Keratinocyte (primary cell): ENCODE measurements at regions not wholly inside any gene's neighbourhood (a gene's known extent, or its start where the extent isn't known, plus 50 kb on each side); places are given as distances from the start of the nearest gene placed in this dataset.
"Not testable (repeated sequence)": the region's sequence is repeated elsewhere in the genome, so short reads cannot be mapped to it uniquely, and the experiment has no call there.

Experiments used
- DNase-seq: peaks from one replicate; pipeline ENCODE4 v3.0.0-alpha.2; 2011; ENCODE audit warnings: low read depth, missing footprints, low spot score
- FAIRE-seq: peaks from 2 replicates; lab custom pipeline; 2011; peaks lifted over from hg19 to GRCh38; lab: Jason Lieb, UNC
- H2AFZ ChIP-seq: 2 replicates; pipeline ENCODE4 v1.6.0; 2012; ENCODE audit warnings: low read length, control low read depth, inconsistent platforms; ENCODE audit not compliant: control insufficient read depth
- H3K27ac ChIP-seq: 2 replicates; pipeline ENCODE4 v1.5.1; 2011; ENCODE audit warnings: low read length; ENCODE audit not compliant: control insufficient read depth, insufficient read depth
- H3K27me3 ChIP-seq: 3 replicates; pipeline ENCODE4 v1.6.0; 2011; ENCODE audit warnings: low read length; ENCODE audit not compliant: control insufficient read depth, insufficient read depth; ENCODE audit errors: extremely low read depth
- H3K36me3 ChIP-seq, 2 experiments: 2 replicates in 1 of 2; 3 replicates in 1 of 2; pipeline ENCODE4 v1.5.1; 2011; ENCODE audit warnings: low read length in 2 of 2, mild to moderate bottlenecking in 1 of 2; ENCODE audit not compliant: control insufficient read depth in 2 of 2, insufficient read depth in 2 of 2; ENCODE audit errors: extremely low read depth in 1 of 2
- H3K4me1 ChIP-seq: 3 replicates; pipeline ENCODE4 v1.5.1; 2011; ENCODE audit warnings: low read length; ENCODE audit not compliant: control insufficient read depth, insufficient read depth; ENCODE audit errors: extremely low read depth
- H3K4me2 ChIP-seq: 3 replicates; pipeline ENCODE4 v1.6.0; 2011; ENCODE audit warnings: low read depth, low read length; ENCODE audit not compliant: control insufficient read depth, insufficient read depth; ENCODE audit errors: extremely low read depth
- H3K4me3 ChIP-seq, 3 experiments: fragments of 200-600 bp in 1 of 3; sonication (generic) in 1 of 3; 2 replicates in 2 of 3; 3 replicates in 1 of 3; pipeline ENCODE4 v1.5.1; 2011 to 2016; ENCODE audit warnings: low read length in 3 of 3, mild to moderate bottlenecking in 3 of 3, control low read depth in 2 of 3, inconsistent platforms in 1 of 3, low read depth in 1 of 3, mixed read lengths in 1 of 3, mixed run types in 1 of 3, moderate library complexity in 1 of 3; ENCODE audit not compliant: control insufficient read depth in 2 of 3, insufficient read depth in 2 of 3; ENCODE audit errors: extremely low read depth in 1 of 3
- H3K79me2 ChIP-seq: 2 replicates; pipeline ENCODE4 v1.6.0; 2012; ENCODE audit warnings: low read length; ENCODE audit not compliant: control insufficient read depth, insufficient read depth
- H3K9ac ChIP-seq: 3 replicates; pipeline ENCODE4 v1.6.0; 2011; ENCODE audit warnings: low read length; ENCODE audit not compliant: control insufficient read depth, insufficient read depth; ENCODE audit errors: extremely low read depth
- H3K9me1 ChIP-seq: 3 replicates; pipeline ENCODE4 v1.6.0; 2011; ENCODE audit warnings: low read length; ENCODE audit not compliant: control insufficient read depth, insufficient read depth; ENCODE audit errors: extremely low read depth
- H3K9me3 ChIP-seq: 2 replicates; pipeline ENCODE4 v1.5.1; 2012; ENCODE audit warnings: low read depth, low read length; ENCODE audit not compliant: control insufficient read depth
- H4K20me1 ChIP-seq: 3 replicates; pipeline ENCODE4 v1.6.0; 2011; ENCODE audit warnings: low read length; ENCODE audit not compliant: control insufficient read depth, insufficient read depth; ENCODE audit errors: extremely low read depth
- CTCF ChIP-seq, 3 experiments: IDR thresholded peaks in 1 of 3; conservative IDR thresholded peaks in 1 of 3; optimal IDR thresholded peaks in 1 of 3; 2 replicates in 2 of 3; 3 replicates in 1 of 3; pipeline versions ENCODE3 to v1.5.1; 2011; ENCODE audit warnings: low read length in 3 of 3, mild to moderate bottlenecking in 3 of 3, moderate library complexity in 2 of 3, control low read depth in 1 of 3, inconsistent platforms in 1 of 3; ENCODE audit not compliant: insufficient read depth in 2 of 3; ENCODE audit errors: extremely low read depth in 1 of 3
- EZH2 ChIP-seq: IDR thresholded peaks from one replicate; pipeline ENCODE4 v1.6.1; 2012; ENCODE audit warnings: inconsistent platforms, mild to moderate bottlenecking, low read length, moderate library complexity
- dilution Hi-C: fragments of 300-500 bp; cut with MboI; formaldehyde crosslinking; loops from one replicate; pipeline ENCODE4 v1.7.0; 2020; ENCODE audit warnings: low sequenced_read_pairs; ENCODE audit not compliant: extremely low pct_ligation_motif_present

- H3K9ac ChIP-seq, H3K36me3 ChIP-seq, H3K27ac ChIP-seq, H3K27me3 ChIP-seq, H3K4me3 ChIP-seq, H3K79me2 ChIP-seq, H3K9me1 ChIP-seq, DNase-seq, FAIRE-seq, H3K9me3 ChIP-seq, dilution Hi-C loops, H3K4me1 ChIP-seq, H2AFZ ChIP-seq, H3K4me2 ChIP-seq, H4K20me1 ChIP-seq: not testable (repeated sequence)
Observed at GRCh38 chr17:43345515-43345914, 53.3 kb upstream of the ARL4D start.

GRCh38 chr17:43344685-43345084, 54.1 kb upstream of the ARL4D start:
- FAIRE-seq (no peak), DNase-seq (no peak)
- Histone ChIP-seq H3K4me2 (no peak overlapping the region), H3K36me3 (no peaks in the 10 kb centered on the region), H4K20me1 (no peaks in the 10 kb centered on the region), H3K4me1 (peaks cover 9% of the 10 kb centered on the region), H3K27me3 (no peaks in the 10 kb centered on the region), H3K9me3 (no peaks in the 10 kb centered on the region), H2AFZ (no peak overlapping the region), H3K9ac (no peak overlapping the region), H3K4me3 (no peak overlapping the region), H3K9me1 (no peaks in the 10 kb centered on the region), H3K79me2 (no peaks in the 10 kb centered on the region), H3K27ac (no peak overlapping the region)
- dilution Hi-C loops = no loop called here
- no peak for TF ChIP-seq EZH2
- no peak for TF ChIP-seq CTCF (optimal IDR thresholded peaks at IDR 0.05 in 1 of 3, IDR thresholded peaks at IDR 0.05 in 1 of 3, conservative IDR thresholded peaks at IDR 0.05 in 1 of 3; ENCODE audit: extremely low read depth in 1 of 3, insufficient read depth in 2 of 3, low read length in 3 of 3)

GRCh38 chr17:43342589-43342890, 56.3 kb upstream of the ARL4D start:
- H3K27ac ChIP-seq = no peak overlapping the region
- H3K27me3 ChIP-seq = no peaks in the 10 kb centered on the region
- dilution Hi-C loops = no loop called here
- H3K9me1 ChIP-seq = no peaks in the 10 kb centered on the region
- H3K4me3 ChIP-seq = no peak overlapping the region
- DNase-seq (no peak), FAIRE-seq (no peak)
- no peak overlapping the region for H2AFZ ChIP-seq
- no peaks in the 10 kb centered on the region for H3K79me2 ChIP-seq
- no peaks in the 10 kb centered on the region for H3K9me3 ChIP-seq
- no peak overlapping the region for H3K9ac ChIP-seq
- no peaks in the 10 kb centered on the region for H3K36me3 ChIP-seq
- H3K4me2 ChIP-seq = no peak overlapping the region
- no peaks in the 10 kb centered on the region for H4K20me1 ChIP-seq
- peaks cover 9% of the 10 kb centered on the region for H3K4me1 ChIP-seq
- no peak for TF ChIP-seq EZH2
- TF ChIP-seq CTCF (optimal IDR thresholded peaks at IDR 0.05 in 1 of 3, IDR thresholded peaks at IDR 0.05 in 1 of 3, conservative IDR thresholded peaks at IDR 0.05 in 1 of 3; ENCODE audit: extremely low read depth in 1 of 3, insufficient read depth in 2 of 3, low read length in 3 of 3) = no peak
